GM23338 (cell line): ENCODE measurements at regions not wholly inside any gene's neighbourhood (a gene's known extent, or its start where the extent isn't known, plus 50 kb on each side); places are given as distances from the start of the nearest gene placed in this dataset.

Experiments used
- ATAC-seq: fragments of 200-7000 bp; cut with Tn5 transposase; 3 replicates; pipeline ENCODE4 v1.9.1; 2020
- DNase-seq: peaks from one replicate; pipeline ENCODE4 v3.0.0-alpha.2; 2015; ENCODE audit warnings: low spot score
- H2AFZ ChIP-seq: fragments of 200-600 bp; sonication (generic); 2 replicates; pipeline ENCODE4 v1.8.0; 2016; ENCODE audit warnings: antibody characterized with exemption, mild to moderate bottlenecking, moderate library complexity
- H3F3A ChIP-seq: fragments of 200-600 bp; sonication (generic); replicated peaks from 2 replicates; pipeline ENCODE4 v1.8.0; 2017; ENCODE audit warnings: antibody characterized with exemption, mixed run types, low read depth
- H3K27ac ChIP-seq: fragments of 200-600 bp; sonication (generic); 2 replicates; pipeline ENCODE4 v1.6.1; 2016; ENCODE audit warnings: low read depth
- H3K27me3 ChIP-seq: fragments of 200-600 bp; sonication (generic); 2 replicates; pipeline ENCODE4 v1.8.0; 2016; ENCODE audit warnings: mild to moderate bottlenecking, mixed run types, moderate library complexity; ENCODE audit not compliant: insufficient read depth
- H3K36me3 ChIP-seq: fragments of 200-600 bp; sonication (generic); 2 replicates; pipeline ENCODE4 v1.8.0; 2016; ENCODE audit warnings: mild to moderate bottlenecking; ENCODE audit not compliant: insufficient read depth
- H3K4me1 ChIP-seq: fragments of 200-600 bp; sonication (generic); 2 replicates; pipeline ENCODE4 v1.8.0; 2016; ENCODE audit warnings: mild to moderate bottlenecking, moderate library complexity; ENCODE audit not compliant: insufficient read depth
- H3K4me2 ChIP-seq: fragments of 200-600 bp; sonication (generic); 2 replicates; pipeline ENCODE4 v1.7.1; 2017; ENCODE audit warnings: mixed run types
- H3K4me3 ChIP-seq: fragments of 200-600 bp; sonication (generic); 2 replicates; pipeline ENCODE4 v1.6.1; 2016; ENCODE audit warnings: mixed run types
- H3K79me2 ChIP-seq: fragments of 200-600 bp; sonication (generic); replicated peaks from 2 replicates; pipeline ENCODE4 v1.8.0; 2017; ENCODE audit warnings: mild to moderate bottlenecking; ENCODE audit not compliant: insufficient read depth
- H3K9me2 ChIP-seq: fragments of 200-600 bp; sonication (generic); 2 replicates; pipeline ENCODE4 v1.8.0; 2017; ENCODE audit not compliant: insufficient read depth
- H4K20me1 ChIP-seq: fragments of 200-600 bp; sonication (generic); replicated peaks from 2 replicates; pipeline ENCODE4 v1.8.0; 2017; ENCODE audit warnings: mild to moderate bottlenecking; ENCODE audit not compliant: insufficient read depth
- H3K27ac Mint-ChIP-seq: 2 replicates; pipeline ENCODE4 v1.8.0; 2020; ENCODE audit warnings: inconsistent platforms, mild to moderate bottlenecking, moderate library complexity, mixed read lengths
- H3K27me3 Mint-ChIP-seq: 3 replicates; pipeline ENCODE4 v1.8.0; 2022; ENCODE audit warnings: low read depth, mild to moderate bottlenecking, moderate library complexity, mixed read lengths, inconsistent platforms; ENCODE audit not compliant: insufficient read depth, poor library complexity
- H3K36me3 Mint-ChIP-seq: 3 replicates; pipeline ENCODE4 v1.8.0; 2021; ENCODE audit warnings: low read depth, mild to moderate bottlenecking, inconsistent platforms, moderate library complexity, mixed read lengths
- H3K4me1 Mint-ChIP-seq: 3 replicates; pipeline ENCODE4 v1.8.0; 2020; ENCODE audit warnings: mild to moderate bottlenecking, inconsistent platforms, mixed read lengths
- H3K4me3 Mint-ChIP-seq: 3 replicates; pipeline ENCODE4 v1.8.0; 2021; ENCODE audit warnings: moderate library complexity, mild to moderate bottlenecking, inconsistent platforms, mixed read lengths
- H3K9me3 Mint-ChIP-seq: 3 replicates; pipeline ENCODE4 v1.8.0; 2020; ENCODE audit warnings: moderate library complexity, mild to moderate bottlenecking, inconsistent platforms, mixed read lengths
- CREB1 ChIP-seq: fragments of 250-450 bp; sonication (Bioruptor Pico); IDR thresholded peaks from 2 replicates; pipeline ENCODE4 v1.5.0; 2020; ENCODE audit warnings: low read depth, mild to moderate bottlenecking, moderate library complexity
- JUNB ChIP-seq: IDR thresholded peaks from one replicate; pipeline ENCODE4 v1.6.1; 2016; ENCODE audit warnings: antibody characterized with exemption; ENCODE audit not compliant: unreplicated experiment
- NANOG ChIP-seq: IDR thresholded peaks from 2 replicates; pipeline ENCODE4 v1.6.1; 2016; ENCODE audit warnings: antibody characterized with exemption, borderline replicate concordance
- POLR2AphosphoS5 ChIP-seq: IDR thresholded peaks from 2 replicates; pipeline ENCODE4 v1.6.1; 2016; ENCODE audit warnings: antibody characterized with exemption, low read depth
- STAT1 ChIP-seq: IDR thresholded peaks from one replicate; pipeline ENCODE4 v1.6.1; 2016; ENCODE audit warnings: antibody characterized with exemption; ENCODE audit not compliant: unreplicated experiment
- ZNF114 ChIP-seq: fragments of 250-450 bp; sonication (Bioruptor Pico); IDR thresholded peaks from 2 replicates; pipeline ENCODE4 v1.5.0; 2020; ENCODE audit warnings: mild to moderate bottlenecking, moderate library complexity
- ZNF331 ChIP-seq: fragments of 250-450 bp; sonication (Bioruptor Pico); IDR thresholded peaks from 2 replicates; pipeline ENCODE4 v1.5.0; 2020; ENCODE audit warnings: low read depth, mild to moderate bottlenecking, moderate library complexity
- TF ChIP-seq, protein P1 (sequence below): IDR thresholded peaks from one replicate; pipeline ENCODE4 v1.6.1; 2018; ENCODE audit warnings: antibody characterized with exemption; ENCODE audit not compliant: unreplicated experiment
- TF ChIP-seq, protein P2 (sequence below), 2 experiments: fragments of 200-600 bp in 1 of 2; sonication (generic) in 1 of 2; conservative IDR thresholded peaks; 2 replicates each; pipeline versions ENCODE4 v1.5.1 to v1.6.1; 2016 to 2017; ENCODE audit warnings: antibody characterized with exemption in 2 of 2, low read depth in 2 of 2, mild to moderate bottlenecking in 2 of 2, moderate library complexity in 1 of 2
- TF ChIP-seq, protein P3 (sequence below): fragments of 250-450 bp; sonication (Bioruptor Pico); IDR thresholded peaks from 2 replicates; pipeline ENCODE4 v1.5.0; 2020; ENCODE audit warnings: mild to moderate bottlenecking, moderate library complexity

DNA sequence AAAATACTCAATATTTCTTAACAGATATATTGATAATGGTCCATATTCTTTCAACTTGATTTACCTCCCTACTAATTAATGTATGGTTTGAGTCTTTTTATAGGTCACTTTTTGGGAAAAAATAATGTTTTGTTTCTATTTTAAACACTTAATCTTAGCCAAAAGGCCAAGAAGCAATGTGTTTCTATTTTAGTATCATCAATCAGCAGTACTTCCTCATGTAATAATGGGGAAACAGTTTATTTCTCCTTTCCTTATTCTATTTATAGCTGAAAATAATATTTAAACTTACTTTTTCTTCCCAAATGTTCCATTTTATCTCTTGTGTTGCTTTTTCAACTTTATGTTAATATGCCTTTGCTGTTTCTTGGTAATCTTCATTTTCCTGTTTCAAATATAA, 295.1 kb downstream of the ALDH8A1 start:
- H3K9me2 ChIP-seq: no peaks in the 10 kb centered on the region
- H3K27me3 Mint-ChIP-seq: no peaks in the 10 kb centered on the region
- H3K27me3 ChIP-seq: no peaks in the 10 kb centered on the region
- H3K4me1 Mint-ChIP-seq: peaks cover 3% of the 10 kb centered on the region; the same call in 2 of the 3 replicates
- no peak overlapping the region for H3K27ac ChIP-seq
- DNase-seq (no peak), ATAC-seq (no peak)
- no peaks in the 10 kb centered on the region for H3K9me3 Mint-ChIP-seq
- H3K36me3 ChIP-seq: no peaks in the 10 kb centered on the region
- H3K36me3 Mint-ChIP-seq: no peaks in the 10 kb centered on the region
- H3K4me1 ChIP-seq: peaks cover 5% of the 10 kb centered on the region; the same call in 1 of the 2 replicates
- H3K4me3 Mint-ChIP-seq: no peak overlapping the region
- no peaks in the 10 kb centered on the region for H3K79me2 ChIP-seq
- H3K4me2 ChIP-seq: no peak overlapping the region
- H3K4me3 ChIP-seq: no peak overlapping the region
- no peak overlapping the region for H3K27ac Mint-ChIP-seq
- TF ChIP-seq, protein P1, sequence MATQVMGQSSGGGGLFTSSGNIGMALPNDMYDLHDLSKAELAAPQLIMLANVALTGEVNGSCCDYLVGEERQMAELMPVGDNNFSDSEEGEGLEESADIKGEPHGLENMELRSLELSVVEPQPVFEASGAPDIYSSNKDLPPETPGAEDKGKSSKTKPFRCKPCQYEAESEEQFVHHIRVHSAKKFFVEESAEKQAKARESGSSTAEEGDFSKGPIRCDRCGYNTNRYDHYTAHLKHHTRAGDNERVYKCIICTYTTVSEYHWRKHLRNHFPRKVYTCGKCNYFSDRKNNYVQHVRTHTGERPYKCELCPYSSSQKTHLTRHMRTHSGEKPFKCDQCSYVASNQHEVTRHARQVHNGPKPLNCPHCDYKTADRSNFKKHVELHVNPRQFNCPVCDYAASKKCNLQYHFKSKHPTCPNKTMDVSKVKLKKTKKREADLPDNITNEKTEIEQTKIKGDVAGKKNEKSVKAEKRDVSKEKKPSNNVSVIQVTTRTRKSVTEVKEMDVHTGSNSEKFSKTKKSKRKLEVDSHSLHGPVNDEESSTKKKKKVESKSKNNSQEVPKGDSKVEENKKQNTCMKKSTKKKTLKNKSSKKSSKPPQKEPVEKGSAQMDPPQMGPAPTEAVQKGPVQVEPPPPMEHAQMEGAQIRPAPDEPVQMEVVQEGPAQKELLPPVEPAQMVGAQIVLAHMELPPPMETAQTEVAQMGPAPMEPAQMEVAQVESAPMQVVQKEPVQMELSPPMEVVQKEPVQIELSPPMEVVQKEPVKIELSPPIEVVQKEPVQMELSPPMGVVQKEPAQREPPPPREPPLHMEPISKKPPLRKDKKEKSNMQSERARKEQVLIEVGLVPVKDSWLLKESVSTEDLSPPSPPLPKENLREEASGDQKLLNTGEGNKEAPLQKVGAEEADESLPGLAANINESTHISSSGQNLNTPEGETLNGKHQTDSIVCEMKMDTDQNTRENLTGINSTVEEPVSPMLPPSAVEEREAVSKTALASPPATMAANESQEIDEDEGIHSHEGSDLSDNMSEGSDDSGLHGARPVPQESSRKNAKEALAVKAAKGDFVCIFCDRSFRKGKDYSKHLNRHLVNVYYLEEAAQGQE: no peak
- no peak for TF ChIP-seq POLR2AphosphoS5
- TF ChIP-seq ZNF114 (CRISPR knock-in tag): no peak
- no peak for TF ChIP-seq STAT1
- TF ChIP-seq, protein P2, sequence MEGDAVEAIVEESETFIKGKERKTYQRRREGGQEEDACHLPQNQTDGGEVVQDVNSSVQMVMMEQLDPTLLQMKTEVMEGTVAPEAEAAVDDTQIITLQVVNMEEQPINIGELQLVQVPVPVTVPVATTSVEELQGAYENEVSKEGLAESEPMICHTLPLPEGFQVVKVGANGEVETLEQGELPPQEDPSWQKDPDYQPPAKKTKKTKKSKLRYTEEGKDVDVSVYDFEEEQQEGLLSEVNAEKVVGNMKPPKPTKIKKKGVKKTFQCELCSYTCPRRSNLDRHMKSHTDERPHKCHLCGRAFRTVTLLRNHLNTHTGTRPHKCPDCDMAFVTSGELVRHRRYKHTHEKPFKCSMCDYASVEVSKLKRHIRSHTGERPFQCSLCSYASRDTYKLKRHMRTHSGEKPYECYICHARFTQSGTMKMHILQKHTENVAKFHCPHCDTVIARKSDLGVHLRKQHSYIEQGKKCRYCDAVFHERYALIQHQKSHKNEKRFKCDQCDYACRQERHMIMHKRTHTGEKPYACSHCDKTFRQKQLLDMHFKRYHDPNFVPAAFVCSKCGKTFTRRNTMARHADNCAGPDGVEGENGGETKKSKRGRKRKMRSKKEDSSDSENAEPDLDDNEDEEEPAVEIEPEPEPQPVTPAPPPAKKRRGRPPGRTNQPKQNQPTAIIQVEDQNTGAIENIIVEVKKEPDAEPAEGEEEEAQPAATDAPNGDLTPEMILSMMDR (conservative IDR thresholded peaks at IDR 0.05; ENCODE audit: low read depth in 2 of 2): no peak
- TF ChIP-seq CREB1 (CRISPR knock-in tag): no peak
- TF ChIP-seq JUNB: no peak
- no peak for TF ChIP-seq ZNF331 (CRISPR knock-in tag)
- TF ChIP-seq, protein P3, sequence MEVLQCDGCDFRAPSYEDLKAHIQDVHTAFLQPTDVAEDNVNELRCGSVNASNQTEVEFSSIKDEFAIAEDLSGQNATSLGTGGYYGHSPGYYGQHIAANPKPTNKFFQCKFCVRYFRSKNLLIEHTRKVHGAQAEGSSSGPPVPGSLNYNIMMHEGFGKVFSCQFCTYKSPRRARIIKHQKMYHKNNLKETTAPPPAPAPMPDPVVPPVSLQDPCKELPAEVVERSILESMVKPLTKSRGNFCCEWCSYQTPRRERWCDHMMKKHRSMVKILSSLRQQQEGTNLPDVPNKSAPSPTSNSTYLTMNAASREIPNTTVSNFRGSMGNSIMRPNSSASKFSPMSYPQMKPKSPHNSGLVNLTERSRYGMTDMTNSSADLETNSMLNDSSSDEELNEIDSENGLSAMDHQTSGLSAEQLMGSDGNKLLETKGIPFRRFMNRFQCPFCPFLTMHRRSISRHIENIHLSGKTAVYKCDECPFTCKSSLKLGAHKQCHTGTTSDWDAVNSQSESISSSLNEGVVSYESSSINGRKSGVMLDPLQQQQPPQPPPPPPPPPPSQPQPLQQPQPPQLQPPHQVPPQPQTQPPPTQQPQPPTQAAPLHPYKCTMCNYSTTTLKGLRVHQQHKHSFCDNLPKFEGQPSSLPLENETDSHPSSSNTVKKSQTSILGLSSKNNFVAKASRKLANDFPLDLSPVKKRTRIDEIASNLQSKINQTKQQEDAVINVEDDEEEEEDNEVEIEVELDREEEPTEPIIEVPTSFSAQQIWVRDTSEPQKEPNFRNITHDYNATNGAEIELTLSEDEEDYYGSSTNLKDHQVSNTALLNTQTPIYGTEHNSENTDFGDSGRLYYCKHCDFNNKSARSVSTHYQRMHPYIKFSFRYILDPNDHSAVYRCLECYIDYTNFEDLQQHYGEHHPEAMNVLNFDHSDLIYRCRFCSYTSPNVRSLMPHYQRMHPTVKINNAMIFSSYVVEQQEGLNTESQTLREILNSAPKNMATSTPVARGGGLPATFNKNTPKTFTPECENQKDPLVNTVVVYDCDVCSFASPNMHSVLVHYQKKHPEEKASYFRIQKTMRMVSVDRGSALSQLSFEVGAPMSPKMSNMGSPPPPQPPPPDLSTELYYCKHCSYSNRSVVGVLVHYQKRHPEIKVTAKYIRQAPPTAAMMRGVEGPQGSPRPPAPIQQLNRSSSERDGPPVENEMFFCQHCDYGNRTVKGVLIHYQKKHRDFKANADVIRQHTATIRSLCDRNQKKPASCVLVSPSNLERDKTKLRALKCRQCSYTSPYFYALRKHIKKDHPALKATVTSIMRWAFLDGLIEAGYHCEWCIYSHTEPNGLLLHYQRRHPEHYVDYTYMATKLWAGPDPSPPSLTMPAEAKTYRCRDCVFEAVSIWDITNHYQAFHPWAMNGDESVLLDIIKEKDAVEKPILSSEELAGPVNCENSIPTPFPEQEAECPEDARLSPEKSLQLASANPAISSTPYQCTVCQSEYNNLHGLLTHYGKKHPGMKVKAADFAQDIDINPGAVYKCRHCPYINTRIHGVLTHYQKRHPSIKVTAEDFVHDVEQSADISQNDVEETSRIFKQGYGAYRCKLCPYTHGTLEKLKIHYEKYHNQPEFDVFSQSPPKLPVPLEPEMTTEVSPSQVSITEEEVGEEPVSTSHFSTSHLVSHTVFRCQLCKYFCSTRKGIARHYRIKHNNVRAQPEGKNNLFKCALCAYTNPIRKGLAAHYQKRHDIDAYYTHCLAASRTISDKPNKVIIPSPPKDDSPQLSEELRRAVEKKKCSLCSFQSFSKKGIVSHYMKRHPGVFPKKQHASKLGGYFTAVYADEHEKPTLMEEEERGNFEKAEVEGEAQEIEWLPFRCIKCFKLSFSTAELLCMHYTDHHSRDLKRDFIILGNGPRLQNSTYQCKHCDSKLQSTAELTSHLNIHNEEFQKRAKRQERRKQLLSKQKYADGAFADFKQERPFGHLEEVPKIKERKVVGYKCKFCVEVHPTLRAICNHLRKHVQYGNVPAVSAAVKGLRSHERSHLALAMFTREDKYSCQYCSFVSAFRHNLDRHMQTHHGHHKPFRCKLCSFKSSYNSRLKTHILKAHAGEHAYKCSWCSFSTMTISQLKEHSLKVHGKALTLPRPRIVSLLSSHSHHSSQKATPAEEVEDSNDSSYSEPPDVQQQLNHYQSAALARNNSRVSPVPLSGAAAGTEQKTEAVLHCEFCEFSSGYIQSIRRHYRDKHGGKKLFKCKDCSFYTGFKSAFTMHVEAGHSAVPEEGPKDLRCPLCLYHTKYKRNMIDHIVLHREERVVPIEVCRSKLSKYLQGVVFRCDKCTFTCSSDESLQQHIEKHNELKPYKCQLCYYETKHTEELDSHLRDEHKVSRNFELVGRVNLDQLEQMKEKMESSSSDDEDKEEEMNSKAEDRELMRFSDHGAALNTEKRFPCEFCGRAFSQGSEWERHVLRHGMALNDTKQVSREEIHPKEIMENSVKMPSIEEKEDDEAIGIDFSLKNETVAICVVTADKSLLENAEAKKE: no peak
- TF ChIP-seq NANOG: no peak
- H2AFZ ChIP-seq: no peak overlapping the region
- H3F3A ChIP-seq: no peaks in the 10 kb centered on the region
- no peaks in the 10 kb centered on the region for H4K20me1 ChIP-seq
